ENCODE measurements at regions not wholly inside any gene's neighbourhood (a gene's known extent, or its start where the extent isn't known, plus 50 kb on each side); places are given as distances from the start of the nearest gene placed in this dataset.
"Not testable (repeated sequence)": the region's sequence is repeated elsewhere in the genome, so short reads cannot be mapped to it uniquely, and the experiment has no call there.

DNA sequence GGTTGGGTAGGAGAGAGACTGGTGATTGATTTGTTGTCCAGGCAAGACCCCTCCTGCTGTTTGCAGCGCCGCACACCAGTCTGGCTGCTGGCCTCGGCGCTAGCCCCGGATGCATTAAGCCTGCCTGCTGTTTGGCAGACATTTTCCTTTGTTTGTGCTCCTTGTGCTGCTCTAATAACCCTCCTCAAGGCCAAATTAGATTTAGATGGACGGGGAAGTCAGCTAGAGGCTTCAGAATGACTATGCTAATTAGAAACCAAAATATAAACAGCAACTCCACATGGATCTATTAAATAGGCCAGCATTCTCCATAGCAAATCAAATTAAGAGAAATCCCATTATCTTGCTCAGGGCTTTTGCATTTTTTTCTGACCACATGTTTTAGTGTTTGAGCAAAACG is 445.2 kb downstream of the SQOR start:
- DNase-seq (ENCODE audit: low read depth in 4 of 4, low spot score in 3 of 4) = peak in 3 of 4 donors; percentile 20 to 24 (median 21)

- no peak for DNase-seq (ENCODE audit: low read depth in 4 of 4, low spot score in 3 of 4)
Observed at GRCh38 chr15:46088486-46089445, 453.9 kb downstream of the SQOR start.

- DNase-seq (ENCODE audit: low read depth in 4 of 4, low spot score in 3 of 4) = no peak
Observed at GRCh38 chr15:46089467-46089935, 454.7 kb downstream of the SQOR start.

- peak in 1 of 4 donors; percentile 12 for DNase-seq (ENCODE audit: low read depth in 4 of 4, low spot score in 3 of 4)
Observed at GRCh38 chr15:46091860-46092450, 457.1 kb downstream of the SQOR start.

GRCh38 chr15:46098006-46098405 is 463.2 kb downstream of the SQOR start:
- not testable (repeated sequence) for DNase-seq (ENCODE audit: low read depth in 4 of 4, low spot score in 3 of 4)

DNA sequence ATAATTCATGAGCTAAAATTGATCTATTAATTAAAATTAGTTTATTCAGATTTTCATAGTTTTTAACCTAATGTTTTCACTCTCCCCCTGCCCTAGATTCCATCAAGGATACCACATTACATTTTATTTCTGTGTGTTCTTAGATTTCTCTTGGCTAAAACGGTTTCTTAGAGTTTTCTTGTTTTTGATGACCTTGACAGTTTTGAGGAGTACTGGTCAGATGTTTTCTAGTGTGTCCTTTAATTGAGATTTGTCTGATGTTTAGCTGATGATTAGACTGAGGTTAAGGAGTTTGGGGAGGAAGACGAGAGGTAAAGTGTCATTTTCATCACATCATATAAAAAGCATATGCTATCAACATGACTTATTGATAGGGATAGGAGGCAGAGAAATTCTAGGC is 475.9 kb downstream of the SQOR start:
- no peak for DNase-seq (ENCODE audit: low read depth in 4 of 4, low spot score in 3 of 4)

DNA sequence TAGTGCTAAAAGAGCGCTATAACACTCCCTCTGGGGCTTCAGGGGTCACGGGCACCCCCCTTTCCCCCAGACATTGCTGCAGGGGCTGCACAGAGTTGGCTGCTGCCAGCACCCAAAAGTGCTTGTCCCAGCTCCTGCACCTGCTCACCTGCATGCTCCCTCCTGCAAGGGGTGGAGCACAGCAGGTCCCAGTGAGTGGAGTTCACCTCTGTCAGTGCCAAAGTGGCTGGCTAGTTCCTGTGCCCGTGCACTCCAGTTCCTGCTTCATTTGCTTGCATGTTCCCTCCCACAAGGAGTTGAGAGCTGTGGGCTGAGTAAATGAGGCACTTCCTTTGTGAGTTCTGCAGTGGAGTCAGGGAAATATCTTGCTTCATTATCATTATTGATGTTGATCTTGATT is 476.9 kb downstream of the SQOR start:
- no peak for DNase-seq (ENCODE audit: low read depth in 4 of 4, low spot score in 3 of 4)

DNA sequence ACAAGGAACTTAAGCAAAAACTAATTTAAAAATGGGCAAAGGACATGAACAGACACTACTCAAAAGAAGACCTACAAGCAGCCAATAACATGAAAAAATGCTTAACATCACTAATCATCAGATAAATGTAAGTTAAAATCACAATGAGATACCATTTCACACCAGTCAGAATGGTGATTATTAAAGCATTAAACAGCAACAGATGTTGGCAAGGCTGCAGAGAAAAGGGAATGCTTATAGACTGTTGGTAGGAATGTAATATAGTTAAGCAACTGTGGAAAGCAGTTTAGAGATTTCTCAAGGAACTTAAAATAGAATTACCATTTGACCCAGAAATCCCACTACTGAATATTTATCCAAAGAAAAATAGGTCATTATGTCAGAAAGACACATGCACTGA is 482.2 kb downstream of the SQOR start:
- DNase-seq (ENCODE audit: low read depth in 4 of 4, low spot score in 3 of 4) = no peak

DNA sequence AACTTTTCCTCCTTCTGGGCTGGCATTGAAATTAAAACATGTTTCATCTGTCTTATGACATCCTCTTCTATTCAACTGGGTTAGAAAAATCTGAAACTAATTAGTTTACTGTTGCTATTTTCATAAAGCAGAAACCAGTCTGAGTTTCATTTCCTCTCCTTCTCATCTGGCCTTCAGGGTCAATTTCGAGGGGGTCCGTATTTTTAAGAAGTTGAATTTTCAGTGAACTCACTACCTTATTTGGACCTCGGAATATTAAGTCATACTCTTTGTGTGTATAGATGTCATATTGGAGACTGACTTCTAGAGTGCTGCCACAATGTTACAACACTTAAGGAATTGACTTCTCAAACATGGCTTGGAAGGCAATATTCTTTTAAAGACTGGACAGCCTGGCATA is 485.9 kb downstream of the SQOR start:
- DNase-seq (ENCODE audit: low read depth in 4 of 4, low spot score in 3 of 4) = no peak

- no peak for DNase-seq (ENCODE audit: low read depth in 4 of 4, low spot score in 3 of 4)
Observed at GRCh38 chr15:46121441-46121840, 486.6 kb downstream of the SQOR start.

DNA sequence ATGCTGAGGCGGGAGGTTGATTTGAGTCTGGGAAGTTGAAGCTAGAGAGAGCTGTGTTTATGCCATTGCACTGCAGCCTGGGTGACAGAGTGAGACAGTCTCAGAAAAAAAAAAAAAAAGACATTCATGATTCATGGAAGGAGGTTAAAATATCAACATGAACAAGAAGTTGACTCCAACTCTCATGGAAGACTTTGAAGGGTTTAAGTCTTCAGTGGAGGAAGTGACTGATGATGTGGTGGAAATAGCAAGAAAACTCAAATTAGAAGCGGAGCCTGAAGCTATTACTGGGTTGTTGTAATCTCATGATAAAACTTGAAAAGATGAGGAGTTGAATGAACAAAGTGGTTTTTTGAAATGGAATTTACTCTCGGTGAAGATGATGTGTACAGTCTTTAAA is 491.8 kb downstream of the SQOR start:
- no peak for DNase-seq (ENCODE audit: low read depth in 4 of 4, low spot score in 3 of 4)

DNA sequence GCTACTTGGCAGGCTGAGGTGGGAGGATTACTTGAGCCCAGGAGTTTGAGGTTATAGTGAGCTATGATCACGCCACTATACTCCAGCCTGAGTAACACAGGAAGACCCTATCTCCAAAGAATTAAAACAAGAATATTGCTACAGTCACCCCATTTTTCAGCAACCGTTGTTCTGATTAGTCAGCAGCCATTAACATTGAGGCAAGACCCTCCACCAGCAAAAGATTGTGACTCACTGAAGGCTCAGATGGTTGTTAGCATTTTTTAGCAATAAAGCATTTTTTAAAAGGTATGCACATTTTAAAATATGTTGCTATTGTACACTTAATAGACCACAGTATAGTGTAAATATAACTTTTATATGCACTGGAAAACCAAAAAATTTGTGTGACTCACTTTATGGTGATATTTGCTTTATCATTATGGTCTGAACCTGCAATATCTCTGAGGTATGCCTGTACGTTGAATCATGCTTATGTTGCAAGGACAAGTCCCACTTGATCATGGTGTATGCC is 492.6 kb downstream of the SQOR start:
- no peak for DNase-seq (ENCODE audit: low read depth in 4 of 4, low spot score in 3 of 4)

- DNase-seq (ENCODE audit: low read depth in 4 of 4, low spot score in 3 of 4) = no peak
Observed at GRCh38 chr15:46129145-46129544, 494.3 kb downstream of the SQOR start.

GRCh38 chr15:46131876-46132275 is 497.0 kb downstream of the SQOR start:
- DNase-seq (ENCODE audit: low read depth in 4 of 4, low spot score in 3 of 4) = no peak

- DNase-seq (ENCODE audit: low read depth in 4 of 4, low spot score in 3 of 4) = no peak
Observed at GRCh38 chr15:46137443-46137842, 502.6 kb downstream of the SQOR start.

DNA sequence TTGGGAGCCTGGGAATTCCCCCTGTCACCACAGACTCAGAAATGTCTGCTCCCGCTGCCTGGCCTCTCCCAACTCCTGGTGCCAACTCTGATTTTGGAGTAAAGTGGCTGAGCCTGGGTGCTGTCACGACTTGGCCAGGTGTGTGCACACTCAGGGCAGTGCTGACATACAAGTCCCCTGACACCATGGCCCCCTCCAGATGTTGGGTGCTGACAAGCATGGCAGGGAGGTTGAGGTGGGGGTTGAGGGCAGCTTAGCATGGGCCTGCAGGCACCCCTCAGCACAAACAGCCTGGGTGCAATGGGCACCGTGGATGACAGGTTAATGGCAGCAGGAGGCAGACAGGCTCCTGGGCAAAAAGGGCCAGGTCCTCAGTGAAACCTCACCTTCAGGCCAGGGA is 511.2 kb downstream of the SQOR start:
- no peak for DNase-seq (ENCODE audit: low read depth in 4 of 4, low spot score in 3 of 4)

DNA sequence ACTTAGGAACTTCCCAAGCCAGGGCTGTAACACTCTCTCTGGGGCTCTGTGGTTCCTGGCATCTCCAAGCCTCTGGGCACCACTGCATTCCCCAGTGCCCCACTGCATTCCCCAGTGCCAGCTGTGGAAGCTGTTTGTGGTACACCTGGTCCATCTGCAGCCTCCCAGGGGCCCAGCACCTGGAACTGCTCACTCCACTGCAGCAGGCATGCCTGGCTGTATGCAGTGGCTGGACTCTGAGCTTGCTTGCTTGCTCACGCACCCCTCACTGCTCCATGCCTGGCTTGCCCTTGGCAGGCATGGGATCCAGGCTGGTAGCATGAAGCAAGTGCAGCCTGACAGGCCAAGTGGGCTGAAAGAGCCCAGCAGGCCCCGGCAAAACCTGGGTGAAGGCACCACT is 512.1 kb downstream of the SQOR start:
- no peak for DNase-seq (ENCODE audit: low read depth in 4 of 4, low spot score in 3 of 4)

GRCh38 chr15:46151786-46152185 is 517.0 kb downstream of the SQOR start:
- no peak for DNase-seq (ENCODE audit: low read depth in 4 of 4, low spot score in 3 of 4)

GRCh38 chr15:46166750-46167149 is 531.9 kb downstream of the SQOR start:
- no peak for DNase-seq (ENCODE audit: low read depth in 4 of 4, low spot score in 3 of 4)

DNA sequence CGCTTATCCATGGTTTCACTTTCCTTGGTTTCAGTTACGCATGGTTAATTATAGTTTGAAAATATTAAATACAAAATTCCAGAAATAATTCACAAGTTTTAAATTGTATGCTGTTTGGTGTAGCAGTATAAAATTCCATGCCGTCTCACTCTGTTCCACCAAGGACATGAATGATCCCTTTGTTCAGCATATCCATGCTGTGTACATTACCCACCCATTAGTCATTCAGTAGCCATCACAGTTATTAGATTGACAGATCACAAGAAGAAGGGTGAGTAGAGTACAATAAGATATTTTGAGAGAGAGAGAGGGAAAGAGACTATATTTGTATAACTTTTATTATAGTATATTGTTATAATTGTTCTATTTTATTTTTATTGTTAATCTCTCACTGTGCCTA is 535.5 kb downstream of the SQOR start:
- no peak for DNase-seq (ENCODE audit: low read depth in 4 of 4, low spot score in 3 of 4)

DNA sequence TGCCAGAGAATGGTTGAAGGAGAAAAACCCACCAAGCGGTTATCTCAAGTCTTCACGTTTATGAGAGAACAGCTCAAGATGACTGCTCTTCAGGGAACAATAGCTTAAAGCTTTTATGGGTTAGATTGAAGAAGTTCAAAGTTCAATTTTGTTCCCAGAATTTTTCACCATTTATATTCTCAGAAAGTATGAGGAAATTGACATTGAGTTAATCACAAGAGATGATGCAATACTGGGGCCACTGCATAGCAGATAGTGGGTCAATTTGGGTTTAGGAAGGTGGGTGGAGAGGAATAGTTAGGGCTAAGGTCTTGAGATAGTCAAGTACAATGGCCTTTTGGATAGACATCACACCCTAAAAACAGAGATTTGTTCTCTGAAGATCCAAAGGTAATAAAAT is 539.3 kb downstream of the SQOR start:
- no peak for DNase-seq (ENCODE audit: low read depth in 4 of 4, low spot score in 3 of 4)

DNA sequence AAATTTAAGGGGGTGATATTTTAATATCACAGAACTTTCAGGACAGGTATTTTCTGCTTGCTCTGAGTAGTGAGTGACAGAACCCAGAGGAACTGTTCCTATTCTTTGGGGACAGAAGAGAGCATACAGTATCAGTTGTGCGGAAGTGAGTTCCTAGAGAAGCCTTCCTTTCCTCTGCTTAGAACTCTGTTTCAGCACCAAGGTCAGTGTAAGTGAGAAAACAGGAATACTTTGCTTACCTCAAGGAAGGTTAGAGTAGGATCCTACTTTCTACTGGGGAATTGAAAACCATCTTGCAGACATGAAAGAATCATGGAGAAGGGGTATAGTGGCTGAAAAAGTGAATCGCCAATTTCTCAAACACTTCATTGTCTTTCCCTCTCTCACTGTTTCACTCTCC is 542.4 kb downstream of the SQOR start:
- no peak for DNase-seq (ENCODE audit: low read depth in 4 of 4, low spot score in 3 of 4)
